CD4-positive, alpha-beta T cell treated with Interferon alpha-2 for 1 hour (primary cell): ENCODE measurements at regions not wholly inside any gene's neighbourhood (a gene's known extent, or its start where the extent isn't known, plus 50 kb on each side); places are given as distances from the start of the nearest gene placed in this dataset.
"Not testable (repeated sequence)": the region's sequence is repeated elsewhere in the genome, so short reads cannot be mapped to it uniquely, and the experiment has no call there.

ENCODE experiments used
- DNase-seq, 2 donors: peaks; one replicate each; pipeline ENCODE4 v3.0.0-alpha.2; 2020 to 2022

DNA sequence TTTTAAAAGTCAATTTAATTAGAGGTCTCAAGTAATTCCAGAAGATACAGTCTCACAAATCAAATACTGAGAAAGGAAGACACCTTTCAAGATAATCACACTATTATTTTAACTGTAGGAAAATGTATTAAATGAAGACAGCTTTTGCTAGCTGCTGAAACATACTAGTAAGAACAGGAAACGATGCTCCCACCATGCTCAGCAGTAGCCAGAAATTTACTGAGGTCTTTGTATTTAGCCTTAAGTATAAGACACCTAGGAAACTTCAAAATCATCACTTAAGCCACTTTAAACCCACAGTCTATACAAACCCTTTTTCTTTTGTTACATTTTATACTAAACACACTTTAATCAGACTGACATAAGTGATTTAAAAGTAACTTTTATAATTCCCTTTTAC, 72.7 kb upstream of the NPIPB12 start:
- not testable (repeated sequence) for DNase-seq

DNA sequence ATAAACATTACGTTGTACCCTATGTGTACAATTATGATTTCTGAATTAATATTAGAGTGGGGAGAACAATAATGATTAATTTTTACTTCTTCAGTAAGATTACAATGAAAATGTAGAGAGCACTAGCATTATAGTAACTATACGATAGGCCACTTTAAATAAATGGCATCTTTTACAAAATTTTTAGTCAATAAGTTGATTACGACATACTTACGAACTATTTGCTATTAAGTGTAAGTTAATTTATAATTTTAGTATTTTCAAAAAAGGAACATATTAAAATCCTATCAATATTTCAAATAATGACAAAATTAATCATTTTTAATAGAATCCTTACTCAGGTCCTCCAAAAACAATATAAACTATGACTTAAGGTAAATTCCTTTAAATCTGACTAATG, 75.6 kb upstream of the NPIPB12 start:
- DNase-seq, result not testable (repeated sequence)

GRCh38 chr16:29591919-29592318, 71.1 kb upstream of the SPN start:
- not testable (repeated sequence) for DNase-seq

GRCh38 chr16:29594269-29594925, 68.7 kb upstream of the SPN start:
- peak; percentile 54 to 60 for DNase-seq

DNA sequence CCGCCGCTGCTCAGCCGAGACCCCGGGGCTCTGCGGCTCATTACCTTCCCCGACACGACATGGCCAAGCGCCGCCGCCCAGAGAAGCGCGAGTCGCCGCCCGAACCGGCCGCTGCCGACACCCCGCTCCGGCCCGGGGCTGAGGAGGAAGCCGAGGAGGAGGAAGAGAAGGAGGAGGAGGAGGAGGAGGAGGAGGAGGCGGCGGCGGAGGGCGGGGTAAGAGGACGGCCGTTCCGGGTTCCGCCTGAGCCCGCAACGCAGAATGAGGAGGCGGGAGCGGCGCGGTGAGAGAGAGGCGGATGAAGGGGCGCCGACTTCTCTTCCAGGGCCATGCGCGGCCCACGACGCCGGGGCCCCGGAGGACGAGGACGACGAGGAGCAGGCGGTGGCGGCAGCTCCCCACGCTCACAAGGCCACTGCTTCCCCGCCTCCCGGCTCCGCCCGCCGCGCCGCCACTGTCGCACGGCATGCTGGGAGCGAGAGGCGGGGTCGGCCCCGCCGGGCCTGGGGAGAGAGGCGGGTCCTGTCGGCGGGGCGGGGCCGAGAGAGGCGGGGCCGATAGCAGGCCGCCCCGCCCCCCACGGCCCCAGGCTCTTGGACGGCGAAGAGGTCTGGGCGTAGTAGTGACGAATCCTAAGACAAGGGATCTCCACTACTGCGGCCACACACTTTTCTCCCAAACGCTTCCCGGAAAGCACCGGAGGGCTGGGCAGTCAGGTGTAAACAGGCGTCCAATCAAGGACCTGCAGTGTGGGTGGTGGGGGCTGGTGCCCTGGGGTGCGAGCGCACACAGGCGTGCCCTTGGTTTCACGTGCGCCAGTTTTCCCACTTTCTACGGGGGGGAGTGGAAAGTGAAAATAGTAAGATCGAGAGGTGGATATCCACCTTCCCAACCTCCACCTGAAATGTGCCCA, 67.9 kb upstream of the SPN start:
- peak; percentile 88 to 93 for DNase-seq

- not testable (repeated sequence) for DNase-seq
Measured at GRCh38 chr16:29597030-29597429, 66.0 kb upstream of the SPN start.

DNA sequence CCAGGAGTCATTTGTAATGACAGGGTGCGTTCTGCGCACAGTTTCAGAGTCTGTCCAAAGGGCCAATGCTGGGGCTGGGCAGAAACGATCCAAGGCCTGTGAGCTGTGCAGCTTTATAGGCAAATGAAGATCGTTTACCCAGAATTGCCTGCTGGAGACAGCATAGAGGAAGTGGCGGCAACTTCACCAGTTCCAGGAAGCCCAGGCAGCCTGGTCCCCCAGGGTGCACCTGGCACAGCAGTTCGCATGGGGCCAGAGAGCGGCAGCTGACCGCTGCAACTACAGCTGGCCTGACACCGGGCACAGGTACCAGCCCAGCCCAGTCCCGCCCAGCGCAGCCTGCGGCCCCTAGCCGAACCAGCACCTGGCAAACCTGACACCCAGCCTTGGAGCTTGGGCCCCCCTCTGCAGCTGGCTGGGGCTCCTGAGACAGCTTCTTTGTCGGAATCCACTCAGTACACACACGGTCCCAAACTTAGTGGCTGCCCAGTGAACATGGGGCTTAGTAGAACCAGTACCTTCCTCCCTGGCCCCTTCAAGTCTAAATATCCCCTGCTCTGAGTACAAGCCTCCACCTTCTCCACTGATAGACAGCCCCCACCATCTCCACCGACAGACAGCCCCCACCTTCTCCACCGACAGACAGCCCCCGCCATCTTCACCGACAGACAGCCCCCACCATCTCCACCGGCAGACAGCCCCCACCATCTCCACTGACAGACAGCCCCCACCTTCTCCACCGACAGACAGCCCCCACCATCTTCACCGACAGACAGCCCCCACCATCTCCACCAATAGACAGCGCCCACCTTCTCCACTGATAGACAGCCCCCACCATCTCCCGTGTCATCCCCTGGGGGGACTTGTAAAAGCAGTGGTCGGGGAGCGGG, 62.7 kb upstream of the SPN start:
- peak; percentile 70 to 73 for DNase-seq

DNA sequence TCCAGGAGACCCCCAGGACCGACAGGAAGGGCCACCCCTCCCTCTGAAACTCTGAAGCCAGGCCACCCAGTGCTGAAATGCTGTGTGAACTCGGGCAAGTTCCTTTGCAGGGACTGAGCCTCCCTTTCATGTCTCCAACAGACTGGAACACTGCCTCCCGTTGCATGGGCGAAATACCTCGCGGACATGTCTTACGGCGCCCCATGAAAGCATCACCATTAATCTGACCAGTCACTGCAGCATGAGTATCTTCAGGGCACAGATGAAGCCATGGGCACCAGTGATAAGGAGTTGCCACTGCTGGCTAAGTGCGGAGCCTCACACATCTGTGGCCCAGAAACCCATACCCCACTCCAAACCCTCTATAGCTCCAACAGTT, 60.8 kb upstream of the SPN start:
- not testable (repeated sequence) for DNase-seq

GRCh38 chr16:29602683-29603088, 60.4 kb upstream of the SPN start:
- not testable (repeated sequence) for DNase-seq

DNA sequence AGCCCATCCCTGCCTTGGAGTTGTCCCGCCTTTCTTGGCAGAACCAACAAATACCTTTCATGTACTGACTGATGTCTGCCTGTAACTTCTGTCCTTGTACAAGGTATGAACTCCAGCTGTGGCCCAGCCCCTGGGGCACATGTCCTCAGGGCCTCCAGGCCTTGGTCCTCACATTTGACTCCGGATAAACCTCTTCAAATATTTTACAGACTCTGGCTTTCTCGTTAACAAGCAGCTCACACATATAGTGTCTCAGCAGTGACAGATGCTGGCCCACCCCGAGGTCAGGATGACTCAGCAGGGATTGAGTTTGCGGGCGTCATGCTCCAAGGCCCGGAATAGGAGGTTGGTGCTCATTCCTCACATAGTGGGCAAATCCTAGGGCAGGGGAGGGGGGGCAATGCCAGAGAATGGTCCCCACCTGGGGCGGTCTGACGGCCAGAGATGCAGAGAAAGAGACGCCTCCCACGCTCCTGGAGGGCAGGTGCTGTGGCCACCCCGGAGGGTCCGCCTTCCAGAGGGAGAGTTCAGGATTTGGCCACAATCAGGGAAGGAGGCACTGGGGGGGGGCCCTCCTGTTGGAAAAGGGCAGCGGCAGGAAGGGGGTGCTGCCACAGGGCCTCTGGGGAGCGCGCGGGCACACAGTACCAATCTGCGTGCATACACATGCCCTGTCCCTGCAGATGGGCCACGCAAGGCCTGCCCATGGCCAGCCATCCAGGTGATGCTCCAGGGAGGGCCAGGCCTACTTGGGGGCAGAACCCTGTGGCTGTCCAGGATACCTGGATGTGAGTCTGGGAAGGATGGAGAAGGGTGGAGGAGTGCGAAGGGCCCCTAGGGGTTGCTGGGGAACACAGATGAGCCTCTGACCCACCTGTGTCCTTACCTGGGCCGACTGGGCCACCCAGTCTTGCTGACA, 58.2 kb upstream of the SPN start:
- not testable (repeated sequence) for DNase-seq

- not testable (repeated sequence) for DNase-seq
Measured at GRCh38 chr16:29605593-29606205, 57.3 kb upstream of the SPN start.

DNA sequence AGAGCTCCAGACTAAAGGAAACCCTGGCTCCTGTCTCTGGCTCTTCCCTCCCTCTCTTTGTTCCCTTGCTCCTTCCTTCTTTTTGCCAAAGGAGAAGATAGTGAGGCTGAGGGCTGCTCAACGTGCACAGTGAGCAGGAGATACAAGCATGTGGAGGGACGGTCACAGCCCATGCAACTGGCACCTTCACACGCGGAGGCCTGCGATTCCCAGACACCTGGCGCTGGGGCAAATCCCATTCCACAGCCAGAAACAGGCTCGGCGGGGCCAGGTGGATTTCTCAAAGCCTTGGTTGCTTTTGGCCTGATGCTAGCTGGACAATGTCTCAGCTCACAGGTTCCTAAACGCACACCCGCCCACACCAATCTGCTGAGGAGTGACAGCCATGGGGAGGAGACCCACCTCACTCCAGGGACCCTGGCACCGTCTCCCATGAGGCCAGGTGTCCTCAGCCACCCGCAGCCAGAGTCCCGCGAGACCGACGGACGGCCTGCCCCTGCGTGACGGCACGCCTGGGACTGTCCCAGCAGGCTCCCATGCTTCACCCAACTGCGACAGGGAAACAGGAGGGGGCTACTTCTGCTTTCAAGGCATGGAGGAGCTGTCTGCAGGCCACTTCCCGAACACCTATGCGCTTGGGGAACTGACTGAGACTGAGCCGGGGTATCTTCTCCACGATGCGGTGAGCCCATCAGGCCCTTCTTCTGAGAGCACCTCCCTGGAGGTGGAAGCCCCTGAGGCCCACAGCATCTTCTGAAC, 56.2 kb upstream of the SPN start:
- DNase-seq, result peak in 1 of 2 donors; percentile 25

DNA sequence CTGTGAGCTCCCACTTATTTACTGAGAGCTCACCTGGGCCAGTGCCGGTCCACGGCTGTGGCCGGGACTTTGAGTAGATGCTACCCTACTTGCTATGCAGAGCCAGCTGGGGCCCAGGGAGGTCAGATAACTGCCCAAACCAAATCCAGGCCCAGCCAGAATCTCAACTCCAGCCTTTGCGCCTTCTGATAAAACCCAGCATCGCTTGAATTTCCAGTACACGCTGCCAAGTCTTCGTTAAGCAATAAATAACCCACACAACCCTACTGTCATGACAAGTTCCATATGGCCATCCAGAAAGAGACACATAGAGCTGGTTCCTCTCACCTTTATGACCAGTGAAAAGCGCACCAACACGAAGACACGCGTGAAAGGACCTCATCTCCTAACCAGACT, 55.6 kb upstream of the SPN start:
- not testable (repeated sequence) for DNase-seq

GRCh38 chr16:29612381-29613306, 50.4 kb upstream of the SPN start:
- DNase-seq, result peak; percentile 28 to 52
